22Rv1 (cell line): ENCODE measurements at regions not wholly inside any gene's neighbourhood (a gene's known extent, or its start where the extent isn't known, plus 50 kb on each side); places are given as distances from the start of the nearest gene placed in this dataset.

Experiments used
- H3K27ac ChIP-seq: fragments of 450-650 bp; 2 replicates; pipeline ENCODE4 v1.5.1; 2017
- CTCF ChIP-seq: fragments of 450-650 bp; IDR thresholded peaks from 2 replicates; pipeline ENCODE4 v1.5.1; 2017; ENCODE audit warnings: mild to moderate bottlenecking
- ZFX ChIP-seq: fragments of 450-650 bp; IDR thresholded peaks from 2 replicates; pipeline ENCODE4 v1.6.1; 2017; ENCODE audit warnings: antibody characterized with exemption, borderline replicate concordance

- H3K27ac ChIP-seq, result no peak overlapping the region
- no peak for TF ChIP-seq CTCF
- no peak for TF ChIP-seq ZFX
Observed at GRCh38 chr9:109728686-109729300, 51.2 kb upstream of the PALM2AKAP2 start.

GRCh38 chr9:109729513-109729912 is 50.5 kb upstream of the PALM2AKAP2 start:
- TF ChIP-seq ZFX (no peak), CTCF (no peak)
- H3K27ac ChIP-seq, result no peak overlapping the region
